Panc1 (cell line): ENCODE measurements at regions not wholly inside any gene's neighbourhood (a gene's known extent, or its start where the extent isn't known, plus 50 kb on each side); places are given as distances from the start of the nearest gene placed in this dataset.

ENCODE experiments used
- ATAC-seq: fragments of 200-7000 bp; cut with Tn5 transposase; 2 replicates; pipeline ENCODE4 v1.9.1; 2020; ENCODE audit warnings: mild to moderate bottlenecking, moderate library complexity
- BruUV-seq: library from RNA; stranded (reverse); fragments of 400-500 nt; replicated peaks from 2 replicates; lab custom pipeline; 2021; lab: Mats Ljungman, UMichigan
- CTCF ChIA-PET: fragments of 300-600 bp; sonication (Branson Sonifier 250); formaldehyde crosslinking; loops from one replicate; lab custom pipeline; 2022; ENCODE audit warnings: antibody characterized with exemption; lab: Charles Lee
- POLR2A ChIA-PET: fragments of 300-600 bp; sonication (Branson Sonifier 250); formaldehyde crosslinking; loops from one replicate; lab custom pipeline; 2022; ENCODE audit warnings: antibody characterized with exemption; lab: Charles Lee
- DNase-seq: peaks from one replicate; pipeline ENCODE4 v3.0.0-alpha.2; 2010; ENCODE audit warnings: low read depth, low spot score
- H3K27ac ChIP-seq: 2 replicates; pipeline ENCODE4 v1.5.1; 2011; ENCODE audit warnings: mild to moderate bottlenecking, low read length, inconsistent platforms
- H3K27me3 ChIP-seq: fragments of 200-500 bp; sonication (Bioruptor generic); 2 replicates; pipeline ENCODE4 v1.6.0; 2014; ENCODE audit warnings: low read length, inconsistent platforms; ENCODE audit not compliant: control insufficient read depth, insufficient read depth
- H3K36me3 ChIP-seq: fragments of 200-500 bp; sonication (Bioruptor generic); 2 replicates; pipeline ENCODE4 v1.5.1; 2014; ENCODE audit warnings: inconsistent platforms, mild to moderate bottlenecking, low read length, moderate library complexity; ENCODE audit not compliant: control insufficient read depth, insufficient read depth
- H3K4me1 ChIP-seq: 2 replicates; pipeline ENCODE4 v1.5.1; 2011; ENCODE audit warnings: inconsistent platforms, mild to moderate bottlenecking, low read length, moderate library complexity; ENCODE audit not compliant: control insufficient read depth, insufficient read depth
- H3K4me3 ChIP-seq, 2 experiments: 2 replicates each; pipeline ENCODE4 v1.5.1; 2011 to 2012; ENCODE audit warnings: low read depth in 2 of 2, low read length in 2 of 2, mild to moderate bottlenecking in 2 of 2, inconsistent platforms in 1 of 2, moderate library complexity in 1 of 2
- H3K9me3 ChIP-seq: fragments of 200-500 bp; sonication (Bioruptor generic); 2 replicates; pipeline ENCODE4 v1.5.1; 2014; ENCODE audit warnings: low read depth, mild to moderate bottlenecking, inconsistent platforms, low read length, moderate library complexity; ENCODE audit not compliant: control insufficient read depth, insufficient read depth
- POLR2AphosphoS5 ChIP-seq: IDR thresholded peaks from 2 replicates; pipeline ENCODE4 v1.6.1; 2012; ENCODE audit warnings: mild to moderate bottlenecking, low read depth, low read length, moderate library complexity
- SIN3A ChIP-seq: IDR thresholded peaks from 2 replicates; pipeline ENCODE4 v1.6.1; 2012; ENCODE audit warnings: low read depth, mild to moderate bottlenecking, low read length, moderate library complexity, borderline replicate concordance; ENCODE audit not compliant: insufficient read depth
- TCF7L2 ChIP-seq: IDR thresholded peaks from 2 replicates; pipeline ENCODE4 v1.6.1; 2011; ENCODE audit warnings: mild to moderate bottlenecking, low read depth, low read length, inconsistent platforms
- in situ Hi-C: cut with HindIII; loops from 2 replicates; pipeline ENCODE4 v1.10.0; 2016; ENCODE audit warnings: low sequenced_read_pairs, low pct_unique_long_range_greater_than_20kb
- intact Hi-C: fragments of 100-400 bp; cut with micrococcal nuclease; formaldehyde crosslinking; loops from one replicate; pipeline ENCODE4 v1.10.0; 2022; ENCODE audit not compliant: unreplicated experiment
- TF ChIP-seq, protein P1 (sequence below): fragments of 450-650 bp; IDR thresholded peaks from 2 replicates; pipeline ENCODE4 v1.5.1; 2017; ENCODE audit warnings: mild to moderate bottlenecking
- TF ChIP-seq, protein P2 (sequence below), 2 experiments: IDR thresholded peaks; 2 replicates each; pipeline ENCODE4 v1.6.1; 2011 to 2012; ENCODE audit warnings: low read depth in 2 of 2, control low read depth in 1 of 2, low read length in 1 of 2, mild to moderate bottlenecking in 1 of 2, moderate library complexity in 1 of 2; ENCODE audit not compliant: insufficient read depth in 1 of 2

DNA sequence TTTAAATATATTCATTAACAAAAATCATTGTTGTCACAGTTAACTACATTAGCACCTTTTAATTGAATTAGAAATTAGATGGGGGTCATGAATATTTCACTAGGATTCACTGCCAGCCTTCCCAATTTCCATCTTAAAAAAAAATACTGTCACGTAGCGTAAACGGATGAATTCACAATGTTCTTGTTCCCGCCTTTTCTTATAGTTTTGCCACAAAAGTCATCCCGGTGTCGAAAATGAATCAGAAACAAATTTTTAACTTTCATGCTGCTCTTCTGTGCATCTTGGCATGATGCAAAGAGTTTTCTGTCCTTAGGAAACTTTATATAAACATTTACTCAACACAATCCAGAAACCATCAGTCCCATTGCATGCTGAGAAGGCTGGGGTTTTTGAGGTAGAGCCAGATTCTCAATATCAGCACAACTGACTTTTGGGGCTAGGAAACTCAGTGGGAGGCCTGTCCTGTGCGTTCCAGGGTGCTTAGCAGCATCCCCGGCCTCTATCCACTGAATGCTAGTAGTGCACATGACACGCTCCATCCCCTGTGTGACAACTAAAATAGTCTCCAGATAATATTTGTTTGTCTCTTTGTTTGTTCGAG, 252.9 kb upstream of the XYLT1 start:
- in situ Hi-C loops: no loop called here
- BruUV-seq: no TSS peak
- DNase-seq (no peak), ATAC-seq (no peak)
- Histone ChIP-seq H3K9me3 (no peaks in the 10 kb centered on the region), H3K27ac (no peak overlapping the region), H3K36me3 (no peaks in the 10 kb centered on the region), H3K4me1 (no peaks in the 10 kb centered on the region), H3K4me3 (no peak overlapping the region), H3K27me3 (no peaks in the 10 kb centered on the region)
- POLR2A ChIA-PET: no interaction called here
- intact Hi-C loops: no loop called here
- CTCF ChIA-PET: no interaction called here
- TF ChIP-seq SIN3A (no peak), TCF7L2 (no peak), POLR2AphosphoS5 (no peak)
- TF ChIP-seq, protein P1, sequence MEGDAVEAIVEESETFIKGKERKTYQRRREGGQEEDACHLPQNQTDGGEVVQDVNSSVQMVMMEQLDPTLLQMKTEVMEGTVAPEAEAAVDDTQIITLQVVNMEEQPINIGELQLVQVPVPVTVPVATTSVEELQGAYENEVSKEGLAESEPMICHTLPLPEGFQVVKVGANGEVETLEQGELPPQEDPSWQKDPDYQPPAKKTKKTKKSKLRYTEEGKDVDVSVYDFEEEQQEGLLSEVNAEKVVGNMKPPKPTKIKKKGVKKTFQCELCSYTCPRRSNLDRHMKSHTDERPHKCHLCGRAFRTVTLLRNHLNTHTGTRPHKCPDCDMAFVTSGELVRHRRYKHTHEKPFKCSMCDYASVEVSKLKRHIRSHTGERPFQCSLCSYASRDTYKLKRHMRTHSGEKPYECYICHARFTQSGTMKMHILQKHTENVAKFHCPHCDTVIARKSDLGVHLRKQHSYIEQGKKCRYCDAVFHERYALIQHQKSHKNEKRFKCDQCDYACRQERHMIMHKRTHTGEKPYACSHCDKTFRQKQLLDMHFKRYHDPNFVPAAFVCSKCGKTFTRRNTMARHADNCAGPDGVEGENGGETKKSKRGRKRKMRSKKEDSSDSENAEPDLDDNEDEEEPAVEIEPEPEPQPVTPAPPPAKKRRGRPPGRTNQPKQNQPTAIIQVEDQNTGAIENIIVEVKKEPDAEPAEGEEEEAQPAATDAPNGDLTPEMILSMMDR: no peak
- TF ChIP-seq, protein P2, sequence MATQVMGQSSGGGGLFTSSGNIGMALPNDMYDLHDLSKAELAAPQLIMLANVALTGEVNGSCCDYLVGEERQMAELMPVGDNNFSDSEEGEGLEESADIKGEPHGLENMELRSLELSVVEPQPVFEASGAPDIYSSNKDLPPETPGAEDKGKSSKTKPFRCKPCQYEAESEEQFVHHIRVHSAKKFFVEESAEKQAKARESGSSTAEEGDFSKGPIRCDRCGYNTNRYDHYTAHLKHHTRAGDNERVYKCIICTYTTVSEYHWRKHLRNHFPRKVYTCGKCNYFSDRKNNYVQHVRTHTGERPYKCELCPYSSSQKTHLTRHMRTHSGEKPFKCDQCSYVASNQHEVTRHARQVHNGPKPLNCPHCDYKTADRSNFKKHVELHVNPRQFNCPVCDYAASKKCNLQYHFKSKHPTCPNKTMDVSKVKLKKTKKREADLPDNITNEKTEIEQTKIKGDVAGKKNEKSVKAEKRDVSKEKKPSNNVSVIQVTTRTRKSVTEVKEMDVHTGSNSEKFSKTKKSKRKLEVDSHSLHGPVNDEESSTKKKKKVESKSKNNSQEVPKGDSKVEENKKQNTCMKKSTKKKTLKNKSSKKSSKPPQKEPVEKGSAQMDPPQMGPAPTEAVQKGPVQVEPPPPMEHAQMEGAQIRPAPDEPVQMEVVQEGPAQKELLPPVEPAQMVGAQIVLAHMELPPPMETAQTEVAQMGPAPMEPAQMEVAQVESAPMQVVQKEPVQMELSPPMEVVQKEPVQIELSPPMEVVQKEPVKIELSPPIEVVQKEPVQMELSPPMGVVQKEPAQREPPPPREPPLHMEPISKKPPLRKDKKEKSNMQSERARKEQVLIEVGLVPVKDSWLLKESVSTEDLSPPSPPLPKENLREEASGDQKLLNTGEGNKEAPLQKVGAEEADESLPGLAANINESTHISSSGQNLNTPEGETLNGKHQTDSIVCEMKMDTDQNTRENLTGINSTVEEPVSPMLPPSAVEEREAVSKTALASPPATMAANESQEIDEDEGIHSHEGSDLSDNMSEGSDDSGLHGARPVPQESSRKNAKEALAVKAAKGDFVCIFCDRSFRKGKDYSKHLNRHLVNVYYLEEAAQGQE (IDR thresholded peaks at IDR 0.05; ENCODE audit: insufficient read depth in 1 of 2, low read depth in 2 of 2, low read length in 1 of 2): no peak

DNA sequence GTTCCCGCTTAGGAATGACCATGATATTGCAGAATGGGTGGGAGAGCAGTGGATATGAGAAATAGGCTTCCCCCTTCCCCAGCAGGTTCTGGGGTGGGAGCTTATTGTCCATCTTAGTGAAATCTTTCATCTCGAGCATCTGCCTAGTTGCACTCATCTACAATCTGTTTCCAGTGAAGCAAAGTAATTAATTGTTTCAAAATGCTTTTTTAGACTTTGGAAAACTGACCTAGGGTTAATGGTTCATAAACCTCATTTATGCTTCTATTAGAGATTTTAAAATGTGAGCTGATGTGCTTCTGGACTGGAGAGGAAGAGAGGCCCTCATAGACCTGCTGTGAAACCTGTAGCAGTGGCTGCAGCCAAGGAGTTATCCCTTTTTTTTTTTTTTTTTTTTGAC, 247.7 kb upstream of the XYLT1 start:
- Histone ChIP-seq H3K27ac (no peak overlapping the region), H3K9me3 (0 out of 2 replicates have a peak, but pooled peaks cover 3% of the 10 kb centered on the region), H3K27me3 (no peaks in the 10 kb centered on the region), H3K36me3 (no peaks in the 10 kb centered on the region), H3K4me1 (no peaks in the 10 kb centered on the region), H3K4me3 (no peak overlapping the region)
- ChIA-PET CTCF (no interaction called here), POLR2A (no interaction called here)
- ATAC-seq: no peak
- no peak for DNase-seq
- BruUV-seq: no TSS peak
- TF ChIP-seq TCF7L2: no peak
- TF ChIP-seq SIN3A: no peak
- no peak for TF ChIP-seq POLR2AphosphoS5
- TF ChIP-seq, protein P1: no peak
- TF ChIP-seq, protein P2 (IDR thresholded peaks at IDR 0.05; ENCODE audit: insufficient read depth in 1 of 2, low read depth in 2 of 2, low read length in 1 of 2): no peak
- intact Hi-C loops: no loop called here
- in situ Hi-C loops: no loop called here
